HG03520 (cell line): ENCODE measurements at regions not wholly inside any gene's neighbourhood (a gene's known extent, or its start where the extent isn't known, plus 50 kb on each side); places are given as distances from the start of the nearest gene placed in this dataset.

Experiments
- ATAC-seq: cut with Tn5 transposase; IDR thresholded peaks from one replicate; pipeline ENCODE4 v1.9.1; 2021; ENCODE audit warnings: mild to moderate bottlenecking, moderate library complexity; ENCODE audit not compliant: unreplicated experiment

GRCh38 chr2:82896117-82896516 lies 1563.0 kb downstream of the SUCLG1 start:
- ATAC-seq, result no peak

- no peak for ATAC-seq
Observed at GRCh38 chr2:82893190-82893589, 1565.9 kb downstream of the SUCLG1 start.

- no peak for ATAC-seq
Observed at GRCh38 chr2:82879803-82880202, 1579.3 kb downstream of the SUCLG1 start.

GRCh38 chr2:82875858-82876257 lies 1583.2 kb downstream of the SUCLG1 start:
- ATAC-seq, result no peak

GRCh38 chr2:82857967-82858366 lies 1601.1 kb downstream of the SUCLG1 start:
- ATAC-seq, result no peak

GRCh38 chr2:82853299-82853698 lies 1605.8 kb downstream of the SUCLG1 start:
- ATAC-seq, result no peak

GRCh38 chr2:82852787-82853186 lies 1606.3 kb downstream of the SUCLG1 start:
- no peak for ATAC-seq

- no peak for ATAC-seq
Observed at GRCh38 chr2:82848285-82848684, 1610.8 kb downstream of the SUCLG1 start.

- no peak for ATAC-seq
Observed at GRCh38 chr2:82839036-82839435, 1620.0 kb downstream of the SUCLG1 start.

GRCh38 chr2:82837588-82838304 lies 1621.3 kb downstream of the SUCLG1 start:
- ATAC-seq, result no peak

- no peak for ATAC-seq
Observed at GRCh38 chr2:82834893-82835292, 1624.2 kb downstream of the SUCLG1 start.

GRCh38 chr2:82827426-82827825 lies 1631.7 kb downstream of the SUCLG1 start:
- no peak for ATAC-seq

GRCh38 chr2:82826437-82826836 lies 1632.6 kb downstream of the SUCLG1 start:
- ATAC-seq, result no peak

- no peak for ATAC-seq
Observed at GRCh38 chr2:82825410-82826090, 1633.5 kb downstream of the SUCLG1 start.

- ATAC-seq, result no peak
Observed at GRCh38 chr2:82823892-82824291, 1635.2 kb downstream of the SUCLG1 start.

- no peak for ATAC-seq
Observed at GRCh38 chr2:82819951-82820350, 1639.1 kb downstream of the SUCLG1 start.

- ATAC-seq, result no peak
Observed at GRCh38 chr2:82814146-82814545, 1644.9 kb downstream of the SUCLG1 start.

- no peak for ATAC-seq
Observed at GRCh38 chr2:82811946-82812345, 1647.1 kb downstream of the SUCLG1 start.

- ATAC-seq, result no peak
Observed at GRCh38 chr2:82803307-82803706, 1655.8 kb downstream of the SUCLG1 start.

- ATAC-seq, result no peak
Observed at GRCh38 chr2:82797469-82797868, 1661.6 kb downstream of the SUCLG1 start.

GRCh38 chr2:82796132-82796531 lies 1662.9 kb downstream of the SUCLG1 start:
- ATAC-seq, result no peak

- ATAC-seq, result no peak
Observed at GRCh38 chr2:82795446-82795845, 1663.6 kb downstream of the SUCLG1 start.
